Nephron progenitor cell (in vitro differentiated cells): ENCODE measurements at regions not wholly inside any gene's neighbourhood (a gene's known extent, or its start where the extent isn't known, plus 50 kb on each side); places are given as distances from the start of the nearest gene placed in this dataset.

Experiments used
- DNase-seq: peaks from one replicate; pipeline ENCODE4 v3.0.0; 2021
- H3K27ac Mint-ChIP-seq: 2 replicates; pipeline ENCODE4 v1.8.0; 2021; ENCODE audit warnings: mild to moderate bottlenecking, moderate library complexity, mixed read lengths
- H3K27me3 Mint-ChIP-seq: 2 replicates; pipeline ENCODE4 v1.8.0; 2021; ENCODE audit warnings: mild to moderate bottlenecking, low read depth, mixed read lengths; ENCODE audit not compliant: poor library complexity
- H3K36me3 Mint-ChIP-seq: 2 replicates; pipeline ENCODE4 v1.8.0; 2021; ENCODE audit warnings: low read depth, mixed read lengths
- H3K4me1 Mint-ChIP-seq: 2 replicates; pipeline ENCODE4 v1.8.0; 2021; ENCODE audit warnings: mixed read lengths
- H3K4me3 Mint-ChIP-seq: 2 replicates; pipeline ENCODE4 v1.8.0; 2021; ENCODE audit warnings: mild to moderate bottlenecking, moderate library complexity, mixed read lengths
- H3K9me3 Mint-ChIP-seq: 2 replicates; pipeline ENCODE4 v1.8.0; 2021; ENCODE audit warnings: mild to moderate bottlenecking, moderate library complexity, mixed read lengths
- TF ChIP-seq, protein P1 (sequence below): fragments of 200-600 bp; sonication (generic); IDR thresholded peaks from 2 replicates; pipeline ENCODE4 v1.5.0; 2021; ENCODE audit warnings: antibody characterized with exemption

DNA sequence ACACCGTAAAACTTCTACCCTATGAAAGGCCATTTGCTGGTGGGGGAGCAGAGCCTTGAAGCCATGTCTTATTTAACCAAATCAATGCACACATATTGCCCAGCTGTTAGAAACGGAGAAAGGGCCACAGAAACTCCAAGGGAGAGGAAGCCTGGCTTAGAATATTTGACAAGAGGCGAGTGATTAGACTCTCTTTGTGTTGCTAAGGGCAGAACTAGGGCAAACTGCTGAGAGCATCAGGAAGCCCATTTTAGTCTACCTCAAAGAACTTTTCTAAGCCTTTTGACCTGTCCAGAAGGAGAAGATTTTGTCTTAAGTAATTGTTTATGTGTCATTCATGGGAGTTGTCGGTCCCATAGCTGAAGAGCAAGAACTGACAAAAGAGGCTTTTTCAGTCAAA is 54.4 kb upstream of the CELF4 start:
- TF ChIP-seq, protein P1, sequence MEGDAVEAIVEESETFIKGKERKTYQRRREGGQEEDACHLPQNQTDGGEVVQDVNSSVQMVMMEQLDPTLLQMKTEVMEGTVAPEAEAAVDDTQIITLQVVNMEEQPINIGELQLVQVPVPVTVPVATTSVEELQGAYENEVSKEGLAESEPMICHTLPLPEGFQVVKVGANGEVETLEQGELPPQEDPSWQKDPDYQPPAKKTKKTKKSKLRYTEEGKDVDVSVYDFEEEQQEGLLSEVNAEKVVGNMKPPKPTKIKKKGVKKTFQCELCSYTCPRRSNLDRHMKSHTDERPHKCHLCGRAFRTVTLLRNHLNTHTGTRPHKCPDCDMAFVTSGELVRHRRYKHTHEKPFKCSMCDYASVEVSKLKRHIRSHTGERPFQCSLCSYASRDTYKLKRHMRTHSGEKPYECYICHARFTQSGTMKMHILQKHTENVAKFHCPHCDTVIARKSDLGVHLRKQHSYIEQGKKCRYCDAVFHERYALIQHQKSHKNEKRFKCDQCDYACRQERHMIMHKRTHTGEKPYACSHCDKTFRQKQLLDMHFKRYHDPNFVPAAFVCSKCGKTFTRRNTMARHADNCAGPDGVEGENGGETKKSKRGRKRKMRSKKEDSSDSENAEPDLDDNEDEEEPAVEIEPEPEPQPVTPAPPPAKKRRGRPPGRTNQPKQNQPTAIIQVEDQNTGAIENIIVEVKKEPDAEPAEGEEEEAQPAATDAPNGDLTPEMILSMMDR, result no peak
- Mint-ChIP-seq H3K27me3 (peaks cover 21% of the 10 kb centered on the region), H3K27ac (no peak overlapping the region), H3K4me3 (no peak overlapping the region), H3K36me3 (no peaks in the 10 kb centered on the region), H3K4me1 (no peaks in the 10 kb centered on the region), H3K9me3 (peaks cover 7% of the 10 kb centered on the region)
- no peak for DNase-seq

DNA sequence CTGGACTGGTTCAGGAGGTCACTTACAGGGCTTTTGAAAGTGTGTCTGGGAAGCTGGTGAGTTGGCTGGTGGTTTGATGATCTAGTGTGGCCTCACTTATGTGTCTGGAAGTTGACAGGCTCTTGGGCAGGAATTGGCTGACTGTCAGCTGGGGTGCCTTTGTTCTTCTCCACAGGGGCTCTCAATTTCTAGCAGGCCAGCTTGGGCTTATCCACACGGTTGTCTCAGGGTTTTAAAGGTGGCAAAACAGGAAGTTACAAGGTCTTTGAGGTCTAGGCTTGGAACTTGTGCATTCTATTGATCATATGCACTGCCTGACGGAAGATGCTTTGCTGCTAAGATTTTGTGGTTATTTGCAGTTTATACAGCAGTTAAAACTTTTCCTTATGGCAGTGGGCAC is 52.0 kb upstream of the CELF4 start:
- no peak for DNase-seq
- no peaks in the 10 kb centered on the region for H3K4me1 Mint-ChIP-seq
- TF ChIP-seq, protein P1, result no peak
- H3K4me3 Mint-ChIP-seq, result no peak overlapping the region
- H3K27ac Mint-ChIP-seq, result no peak overlapping the region
- H3K9me3 Mint-ChIP-seq, result peaks cover 7% of the 10 kb centered on the region
- peaks cover 37% of the 10 kb centered on the region for H3K27me3 Mint-ChIP-seq
- no peaks in the 10 kb centered on the region for H3K36me3 Mint-ChIP-seq
